RWPE2 (cell line): ENCODE measurements at regions not wholly inside any gene's neighbourhood (a gene's known extent, or its start where the extent isn't known, plus 50 kb on each side); places are given as distances from the start of the nearest gene placed in this dataset.

Source experiments
- ATAC-seq: fragments of 200-7000 bp; cut with Tn5 transposase; 3 replicates; pipeline ENCODE4 v1.9.1; 2021; ENCODE audit warnings: low read depth
- DNase-seq: peaks from one replicate; pipeline ENCODE4 v3.0.0-alpha.2; 2020; ENCODE audit warnings: low spot score
- H3K27ac ChIP-seq: fragments of 450-650 bp; 2 replicates; pipeline ENCODE4 v1.5.1; 2017; ENCODE audit warnings: mild to moderate bottlenecking; ENCODE audit not compliant: poor library complexity, severe bottlenecking
- H3K27me3 ChIP-seq: fragments of 250-450 bp; sonication (Bioruptor Pico); 2 replicates; pipeline ENCODE4 v1.5.1; 2021; ENCODE audit warnings: mild to moderate bottlenecking, moderate library complexity; ENCODE audit not compliant: insufficient read depth, poor library complexity, severe bottlenecking
- H3K36me3 ChIP-seq: fragments of 250-450 bp; sonication (Bioruptor Pico); 2 replicates; pipeline ENCODE4 v1.5.1; 2020; ENCODE audit warnings: low read depth, mild to moderate bottlenecking, moderate library complexity
- H3K4me1 ChIP-seq: fragments of 250-450 bp; sonication (Bioruptor Pico); 2 replicates; pipeline ENCODE4 v1.5.1; 2021; ENCODE audit warnings: mild to moderate bottlenecking, moderate library complexity; ENCODE audit not compliant: insufficient read depth, poor library complexity, severe bottlenecking
- H3K4me3 ChIP-seq: fragments of 250-450 bp; sonication (Bioruptor Pico); 2 replicates; pipeline ENCODE4 v1.5.1; 2021; ENCODE audit warnings: mild to moderate bottlenecking, moderate library complexity; ENCODE audit not compliant: severe bottlenecking
- H3K9me3 ChIP-seq: fragments of 250-450 bp; sonication (Bioruptor Pico); 2 replicates; pipeline ENCODE4 v1.5.1; 2021; ENCODE audit warnings: mild to moderate bottlenecking, moderate library complexity; ENCODE audit not compliant: severe bottlenecking
- CTCF ChIP-seq: fragments of 450-650 bp; IDR thresholded peaks from one replicate; pipeline ENCODE4 v1.5.1; 2017; ENCODE audit warnings: mild to moderate bottlenecking, moderate library complexity; ENCODE audit not compliant: poor library complexity, severe bottlenecking

DNA sequence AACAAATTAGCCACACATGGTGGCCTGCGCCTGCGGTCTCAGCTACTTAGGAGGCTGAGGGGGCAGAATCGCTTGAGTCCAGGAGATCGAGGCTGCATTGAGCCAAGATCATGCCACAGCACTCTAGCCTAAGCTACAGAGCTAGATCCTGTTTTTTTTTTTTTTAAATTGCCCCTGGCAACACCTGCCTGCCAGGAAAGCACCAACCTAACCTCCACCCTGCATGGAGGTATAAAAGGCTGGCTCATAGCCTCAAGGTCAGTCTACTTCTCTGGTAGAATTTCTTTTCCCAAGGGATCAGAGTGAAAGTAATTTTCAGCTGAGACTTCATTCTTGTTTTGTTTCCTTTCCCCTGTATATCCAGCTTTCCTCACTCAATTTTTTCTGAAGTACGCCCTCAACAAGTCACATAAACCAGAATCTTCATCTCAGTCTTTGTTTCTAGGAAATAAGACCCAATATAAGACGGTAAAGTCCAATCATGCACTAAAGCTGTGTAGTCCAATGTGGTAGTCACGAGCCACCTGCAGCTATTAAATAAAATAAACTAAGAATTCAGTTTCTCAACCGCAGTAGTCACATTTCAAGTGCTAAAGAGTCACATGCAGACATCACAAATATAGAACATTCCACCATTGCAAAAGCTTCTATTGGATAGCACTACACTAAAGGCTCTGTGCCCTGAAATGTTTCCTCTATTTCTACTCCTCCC, 113.3 kb downstream of the HPGD start:
- DNase-seq (no peak), ATAC-seq (no peak)
- no peak for TF ChIP-seq CTCF
- Histone ChIP-seq H3K4me3 (no peak overlapping the region), H3K27me3 (no peaks in the 10 kb centered on the region), H3K36me3 (no peaks in the 10 kb centered on the region), H3K27ac (no peak overlapping the region), H3K9me3 (no peaks in the 10 kb centered on the region), H3K4me1 (no peaks in the 10 kb centered on the region)

DNA sequence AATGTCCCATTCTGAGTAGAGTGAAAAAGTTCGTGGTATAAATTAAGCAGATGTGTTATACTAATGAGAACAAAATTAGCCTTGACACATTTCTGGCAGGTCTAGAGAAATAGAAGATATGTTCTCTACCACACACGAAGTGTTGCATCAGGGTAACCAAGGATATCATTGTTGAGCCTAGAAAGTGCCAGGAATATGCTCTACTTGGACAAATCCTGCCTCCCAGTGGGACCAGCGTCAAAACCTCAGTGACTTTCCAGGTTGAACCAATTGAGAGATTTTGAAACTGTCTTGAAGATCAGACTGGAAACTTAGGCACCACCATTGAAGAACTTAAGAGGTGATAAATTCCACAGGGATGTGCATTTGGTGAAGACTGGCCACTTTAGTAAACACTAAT, 115.9 kb downstream of the HPGD start:
- DNase-seq = no peak
- no peak for TF ChIP-seq CTCF
- no peaks in the 10 kb centered on the region for H3K9me3 ChIP-seq
- no peaks in the 10 kb centered on the region for H3K27me3 ChIP-seq
- ATAC-seq = no peak
- H3K4me3 ChIP-seq = no peak overlapping the region
- no peaks in the 10 kb centered on the region for H3K36me3 ChIP-seq
- H3K27ac ChIP-seq = no peak overlapping the region
- no peaks in the 10 kb centered on the region for H3K4me1 ChIP-seq

GRCh38 chr4:174405923-174406322, 116.4 kb downstream of the HPGD start:
- TF ChIP-seq CTCF = no peak
- Histone ChIP-seq H3K27me3 (no peaks in the 10 kb centered on the region), H3K4me1 (no peaks in the 10 kb centered on the region), H3K36me3 (no peaks in the 10 kb centered on the region), H3K4me3 (no peak overlapping the region), H3K27ac (no peak overlapping the region), H3K9me3 (no peaks in the 10 kb centered on the region)
- DNase-seq = no peak
- no peak for ATAC-seq

DNA sequence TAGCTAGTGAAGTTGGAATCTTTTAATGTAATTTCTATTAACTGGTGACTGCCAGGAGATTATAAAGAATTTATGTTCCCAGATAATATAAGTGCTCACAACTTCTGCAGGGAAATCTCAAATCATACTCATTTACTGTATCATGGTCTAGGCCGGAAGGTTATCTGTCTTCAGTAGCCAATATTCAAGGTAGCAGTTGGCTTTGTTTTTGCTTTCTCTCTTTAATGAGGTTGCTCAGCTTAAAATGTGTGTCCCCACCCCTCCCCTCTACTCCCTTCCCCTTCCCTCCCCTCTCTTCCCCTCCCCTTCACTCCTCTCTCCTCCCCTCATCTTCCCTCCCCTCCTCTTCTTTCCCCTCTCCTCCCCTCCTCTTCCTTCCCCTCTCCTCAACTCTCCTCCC, 117.6 kb downstream of the HPGD start:
- DNase-seq (no peak), ATAC-seq (no peak)
- Histone ChIP-seq H3K27me3 (no peaks in the 10 kb centered on the region), H3K4me1 (no peaks in the 10 kb centered on the region), H3K27ac (no peak overlapping the region), H3K4me3 (no peak overlapping the region), H3K9me3 (no peaks in the 10 kb centered on the region), H3K36me3 (no peaks in the 10 kb centered on the region)
- TF ChIP-seq CTCF = no peak

DNA sequence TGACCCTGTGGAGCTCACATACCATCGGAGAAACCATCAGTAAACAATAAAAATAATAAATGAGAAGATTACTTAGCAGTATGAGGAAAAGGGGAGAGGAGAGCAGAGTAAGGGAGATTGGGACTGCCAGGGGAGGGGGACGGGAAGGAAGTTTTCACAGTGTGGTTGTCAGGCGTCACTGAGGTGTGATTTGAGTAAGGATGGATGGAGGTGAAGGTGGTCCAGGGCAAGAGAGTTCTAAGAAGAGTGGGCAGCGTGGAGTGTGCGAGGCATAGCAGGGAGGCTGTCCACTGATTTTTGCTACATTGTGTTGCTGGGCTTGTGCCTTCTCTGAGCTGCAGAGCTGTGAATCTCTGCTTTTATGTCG, 119.1 kb downstream of the HPGD start:
- DNase-seq (no peak), ATAC-seq (no peak)
- Histone ChIP-seq H3K27me3 (no peaks in the 10 kb centered on the region), H3K9me3 (no peaks in the 10 kb centered on the region), H3K4me3 (no peak overlapping the region), H3K4me1 (peaks cover 4% of the 10 kb centered on the region), H3K36me3 (no peaks in the 10 kb centered on the region), H3K27ac (no peak overlapping the region)
- no peak for TF ChIP-seq CTCF
